ENCODE measurements at regions not wholly inside any gene's neighbourhood (a gene's known extent, or its start where the extent isn't known, plus 50 kb on each side); places are given as distances from the start of the nearest gene placed in this dataset.

DNA sequence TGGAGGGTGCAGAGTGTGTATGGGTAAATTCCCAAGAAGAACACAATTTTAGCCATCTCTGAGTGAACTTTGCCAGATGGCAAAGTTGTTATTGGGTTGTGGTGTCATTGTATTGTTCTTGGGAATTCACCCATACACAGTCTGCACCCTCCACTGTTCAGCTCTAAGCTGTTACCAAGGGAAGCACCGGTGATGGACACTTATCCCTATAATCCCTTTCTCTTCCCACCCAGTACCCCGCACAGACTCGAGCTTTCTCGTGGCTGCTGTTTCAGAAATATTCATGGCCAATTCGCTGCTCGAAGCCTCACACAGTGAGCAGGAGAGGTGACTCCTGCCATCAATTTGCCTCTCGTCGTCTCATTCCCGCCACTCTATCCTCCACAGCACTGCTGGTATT is 95.7 kb upstream of the PALMD start:
- TF ChIP-seq, protein P1, sequence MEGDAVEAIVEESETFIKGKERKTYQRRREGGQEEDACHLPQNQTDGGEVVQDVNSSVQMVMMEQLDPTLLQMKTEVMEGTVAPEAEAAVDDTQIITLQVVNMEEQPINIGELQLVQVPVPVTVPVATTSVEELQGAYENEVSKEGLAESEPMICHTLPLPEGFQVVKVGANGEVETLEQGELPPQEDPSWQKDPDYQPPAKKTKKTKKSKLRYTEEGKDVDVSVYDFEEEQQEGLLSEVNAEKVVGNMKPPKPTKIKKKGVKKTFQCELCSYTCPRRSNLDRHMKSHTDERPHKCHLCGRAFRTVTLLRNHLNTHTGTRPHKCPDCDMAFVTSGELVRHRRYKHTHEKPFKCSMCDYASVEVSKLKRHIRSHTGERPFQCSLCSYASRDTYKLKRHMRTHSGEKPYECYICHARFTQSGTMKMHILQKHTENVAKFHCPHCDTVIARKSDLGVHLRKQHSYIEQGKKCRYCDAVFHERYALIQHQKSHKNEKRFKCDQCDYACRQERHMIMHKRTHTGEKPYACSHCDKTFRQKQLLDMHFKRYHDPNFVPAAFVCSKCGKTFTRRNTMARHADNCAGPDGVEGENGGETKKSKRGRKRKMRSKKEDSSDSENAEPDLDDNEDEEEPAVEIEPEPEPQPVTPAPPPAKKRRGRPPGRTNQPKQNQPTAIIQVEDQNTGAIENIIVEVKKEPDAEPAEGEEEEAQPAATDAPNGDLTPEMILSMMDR (IDR thresholded peaks at IDR 0.05; ENCODE audit: poor library complexity), result no peak
- no peak for TF ChIP-seq EZH2 (IDR thresholded peaks at IDR 0.05; ENCODE audit: borderline replicate concordance)
- no peak for TF ChIP-seq EZH2phosphoT487 (IDR thresholded peaks at IDR 0.05; ENCODE audit: low read depth, severe bottlenecking, unreplicated experiment)
